A549 (cell line): ENCODE measurements at regions not wholly inside any gene's neighbourhood (a gene's known extent, or its start where the extent isn't known, plus 50 kb on each side); places are given as distances from the start of the nearest gene placed in this dataset.

Source experiments
- ATAC-seq, 2 experiments: fragments of 200-7000 bp in 1 of 2; fragments of >200 bp in 1 of 2; cut with Nextera tagmentation in 1 of 2; cut with Tn5 transposase in 1 of 2; 3 replicates each; pipeline versions ENCODE4 v1.8.0 to v1.9.1; 2018 to 2020; ENCODE audit warnings: mild to moderate bottlenecking in 1 of 2, moderate library complexity in 1 of 2
- CTCF ChIA-PET: fragments of 300-600 bp; sonication (Branson Sonifier 250); formaldehyde crosslinking; extraction: SDS; loops from one replicate; lab custom pipeline; 2021; ENCODE audit warnings: antibody characterized with exemption, inconsistent platforms; lab: Yijun Ruan, JAX
- POLR2A ChIA-PET: fragments of 350-600 bp; formaldehyde crosslinking; extraction: SDS; loops from one replicate; lab custom pipeline; 2021; ENCODE audit warnings: antibody characterized with exemption, inconsistent platforms; lab: Yijun Ruan, JAX
- DNase-seq, 2 experiments: peaks; one replicate each; pipeline versions ENCODE4 v3.0.0 to v3.0.0-alpha.2; 2011 to 2016; ENCODE audit warnings: low read depth in 1 of 2, low spot score in 1 of 2
- FAIRE-seq: peaks from 2 replicates; lab custom pipeline; 2011; peaks lifted over from hg19 to GRCh38; lab: Jason Lieb, UNC
- H3K27ac ChIP-seq, 2 experiments: fragments of >200 bp; sonication (Bioruptor Twin); formaldehyde crosslinking; 3 replicates each; pipeline ENCODE4 v1.5.1; 2016 to 2017
- H3K4me1 ChIP-seq: fragments of >200 bp; sonication (Bioruptor Twin); formaldehyde crosslinking; 3 replicates; pipeline ENCODE4 v1.6.1; 2016
- H3K4me2 ChIP-seq: fragments of >200 bp; sonication (Bioruptor Twin); formaldehyde crosslinking; 3 replicates; pipeline ENCODE4 v1.6.1; 2016
- H3K4me3 ChIP-seq: fragments of >200 bp; sonication (Bioruptor Twin); formaldehyde crosslinking; 3 replicates; pipeline ENCODE4 v1.5.1; 2016
- H3K9me3 ChIP-seq: fragments of >200 bp; sonication (Bioruptor Twin); formaldehyde crosslinking; 3 replicates; pipeline ENCODE4 v1.6.1; 2016
- CBX2 ChIP-seq: fragments of 200-600 bp; sonication (generic); IDR thresholded peaks from 2 replicates; pipeline ENCODE4 v1.6.1; 2016; ENCODE audit warnings: low read depth, mild to moderate bottlenecking, borderline replicate concordance
- EHF ChIP-seq: fragments of 250-450 bp; sonication (Bioruptor Pico); IDR thresholded peaks from 2 replicates; pipeline ENCODE4 v1.5.0; 2020; ENCODE audit warnings: mild to moderate bottlenecking
- EP300 ChIP-seq, 2 experiments: fragments of >200 bp; sonication (Bioruptor Twin); formaldehyde crosslinking; IDR thresholded peaks; 2 replicates in 1 of 2; 3 replicates in 1 of 2; pipeline ENCODE4 v1.6.1; 2016 to 2017
- FOXS1 ChIP-seq: fragments of 250-450 bp; sonication (Bioruptor Pico); IDR thresholded peaks from 2 replicates; pipeline ENCODE4 v1.5.0; 2020; ENCODE audit warnings: mild to moderate bottlenecking, moderate library complexity
- GATA3 ChIP-seq: IDR thresholded peaks from 2 replicates; pipeline ENCODE4 v1.6.1; 2012; ENCODE audit warnings: borderline replicate concordance
- HDAC2 ChIP-seq: fragments of 200-600 bp; sonication (generic); IDR thresholded peaks from 2 replicates; pipeline ENCODE4 v1.6.1; 2016
- HEYL ChIP-seq: fragments of 250-450 bp; sonication (Bioruptor Pico); IDR thresholded peaks from 2 replicates; pipeline ENCODE4 v1.8.0; 2021; ENCODE audit warnings: mild to moderate bottlenecking, moderate library complexity
- HOXB5 ChIP-seq: fragments of 250-450 bp; sonication (Bioruptor Pico); IDR thresholded peaks from 2 replicates; pipeline ENCODE4 v1.5.0; 2020; ENCODE audit warnings: mild to moderate bottlenecking, moderate library complexity
- KDM1A ChIP-seq: fragments of 200-600 bp; sonication (generic); IDR thresholded peaks from 2 replicates; pipeline ENCODE4 v1.6.1; 2016; ENCODE audit warnings: low read depth, mild to moderate bottlenecking
- MAFK ChIP-seq: fragments of 450-650 bp; IDR thresholded peaks from 2 replicates; pipeline ENCODE4 v1.6.1; 2014; ENCODE audit not compliant: partially characterized antibody
- NR3C1 ChIP-seq: fragments of >200 bp; sonication (Bioruptor Twin); formaldehyde crosslinking; IDR thresholded peaks from 3 replicates; pipeline ENCODE4 v1.6.1; 2017
- POLR2A ChIP-seq: IDR thresholded peaks from 2 replicates; pipeline ENCODE4 v1.6.1; 2012; ENCODE audit warnings: mild to moderate bottlenecking, low read length
- RCOR1 ChIP-seq: fragments of 150-350 bp; IDR thresholded peaks from 2 replicates; pipeline ENCODE4 v1.6.1; 2014; ENCODE audit warnings: antibody characterized with exemption, low read length, low read depth
- TFCP2L1 ChIP-seq: fragments of 250-450 bp; sonication (Bioruptor Pico); IDR thresholded peaks from 2 replicates; pipeline ENCODE4 v1.5.0; 2021; ENCODE audit warnings: mild to moderate bottlenecking
- TP53 ChIP-seq: fragments of 250-450 bp; sonication (Bioruptor Pico); IDR thresholded peaks from 2 replicates; pipeline ENCODE4 v1.5.0; 2021; ENCODE audit warnings: mild to moderate bottlenecking, moderate library complexity
- ZNF302 ChIP-seq: fragments of 250-450 bp; sonication (Bioruptor Pico); IDR thresholded peaks from 2 replicates; pipeline ENCODE4 v1.9.0; 2021; ENCODE audit warnings: inconsistent platforms, mild to moderate bottlenecking, moderate library complexity
- ZSCAN20 ChIP-seq: fragments of 250-450 bp; sonication (Bioruptor Pico); IDR thresholded peaks from 2 replicates; pipeline ENCODE4 v1.8.0; 2022; ENCODE audit warnings: mild to moderate bottlenecking, moderate library complexity
- WGBS: methylation state at CpG from one replicate; pipeline ENCODE4 v1.1.6; 2017; ENCODE audit errors: missing lambda C conversion rate; 5-methylcytosine and 5-hydroxymethylcytosine counted together
- TF ChIP-seq, protein P1 (sequence below): fragments of 200-600 bp; sonication (generic); IDR thresholded peaks from 2 replicates; pipeline ENCODE4 v1.6.1; 2016; ENCODE audit warnings: antibody characterized with exemption, mild to moderate bottlenecking, moderate library complexity

DNA sequence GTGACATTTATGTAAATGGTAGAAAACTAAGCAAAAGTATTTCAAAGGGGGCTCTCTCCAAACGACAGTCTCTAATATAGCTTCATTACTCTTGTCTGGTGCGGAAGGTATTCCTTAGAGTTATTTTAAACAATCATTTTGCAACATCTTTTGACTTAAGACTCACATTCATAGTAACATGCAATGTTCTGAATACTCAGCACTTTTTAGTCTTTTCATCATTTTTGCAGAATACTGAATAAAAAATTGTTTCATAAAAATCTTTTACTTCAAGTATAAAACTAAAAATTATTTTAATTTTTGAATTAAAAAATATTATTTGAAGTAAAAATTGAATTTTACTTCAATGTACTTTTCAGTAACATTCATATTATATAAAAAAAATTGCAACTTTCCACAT, 321.1 kb downstream of the PLK2 start:
- peaks cover 22% of the 10 kb centered on the region for H3K4me1 ChIP-seq
- H3K27ac ChIP-seq: no peak overlapping the region
- FAIRE-seq (no peak), ATAC-seq (no peak), DNase-seq (no peak)
- 91% methylated on average over 2 of the region's 2 CpGs for WGBS
- ChIA-PET CTCF (interaction anchor here (0.7 to 1.4 kb wide), 3 partner anchors 11 to 360 kb away, joined by 3 to 4 read pairs (median 3); no protein-coding TSS in a partner anchor), POLR2A (no interaction called here)
- H3K4me3 ChIP-seq: no peak overlapping the region
- TF ChIP-seq RCOR1 (no peak), MAFK (peak; percentile 42), NR3C1 (no peak), EHF (CRISPR knock-in tag) (no peak)
- TF ChIP-seq, protein P1, sequence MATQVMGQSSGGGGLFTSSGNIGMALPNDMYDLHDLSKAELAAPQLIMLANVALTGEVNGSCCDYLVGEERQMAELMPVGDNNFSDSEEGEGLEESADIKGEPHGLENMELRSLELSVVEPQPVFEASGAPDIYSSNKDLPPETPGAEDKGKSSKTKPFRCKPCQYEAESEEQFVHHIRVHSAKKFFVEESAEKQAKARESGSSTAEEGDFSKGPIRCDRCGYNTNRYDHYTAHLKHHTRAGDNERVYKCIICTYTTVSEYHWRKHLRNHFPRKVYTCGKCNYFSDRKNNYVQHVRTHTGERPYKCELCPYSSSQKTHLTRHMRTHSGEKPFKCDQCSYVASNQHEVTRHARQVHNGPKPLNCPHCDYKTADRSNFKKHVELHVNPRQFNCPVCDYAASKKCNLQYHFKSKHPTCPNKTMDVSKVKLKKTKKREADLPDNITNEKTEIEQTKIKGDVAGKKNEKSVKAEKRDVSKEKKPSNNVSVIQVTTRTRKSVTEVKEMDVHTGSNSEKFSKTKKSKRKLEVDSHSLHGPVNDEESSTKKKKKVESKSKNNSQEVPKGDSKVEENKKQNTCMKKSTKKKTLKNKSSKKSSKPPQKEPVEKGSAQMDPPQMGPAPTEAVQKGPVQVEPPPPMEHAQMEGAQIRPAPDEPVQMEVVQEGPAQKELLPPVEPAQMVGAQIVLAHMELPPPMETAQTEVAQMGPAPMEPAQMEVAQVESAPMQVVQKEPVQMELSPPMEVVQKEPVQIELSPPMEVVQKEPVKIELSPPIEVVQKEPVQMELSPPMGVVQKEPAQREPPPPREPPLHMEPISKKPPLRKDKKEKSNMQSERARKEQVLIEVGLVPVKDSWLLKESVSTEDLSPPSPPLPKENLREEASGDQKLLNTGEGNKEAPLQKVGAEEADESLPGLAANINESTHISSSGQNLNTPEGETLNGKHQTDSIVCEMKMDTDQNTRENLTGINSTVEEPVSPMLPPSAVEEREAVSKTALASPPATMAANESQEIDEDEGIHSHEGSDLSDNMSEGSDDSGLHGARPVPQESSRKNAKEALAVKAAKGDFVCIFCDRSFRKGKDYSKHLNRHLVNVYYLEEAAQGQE: no peak
- H3K4me2 ChIP-seq: no peak overlapping the region
- H3K9me3 ChIP-seq: no peaks in the 10 kb centered on the region

DNA sequence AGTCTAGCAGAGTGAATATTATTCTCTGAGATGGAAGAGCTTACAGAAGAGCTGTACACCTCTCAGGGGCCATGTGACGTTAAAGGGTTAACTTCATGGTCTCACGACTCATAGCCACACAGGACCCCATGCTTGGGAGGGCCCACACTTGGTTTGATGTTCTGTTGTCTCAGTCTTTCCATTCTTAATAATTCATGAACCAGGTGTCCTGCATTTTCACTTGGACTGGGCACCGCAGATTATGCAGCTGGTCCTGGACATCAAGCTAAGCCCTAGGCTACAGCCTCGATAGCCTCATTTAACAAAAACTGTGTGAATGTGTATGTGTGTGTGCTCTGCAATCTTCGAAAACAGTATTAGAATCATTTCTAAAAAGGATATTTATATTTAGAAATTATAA, 323.5 kb downstream of the PLK2 start:
- 85% methylated on average over 5 of the region's 5 CpGs for WGBS
- DNase-seq (no peak), FAIRE-seq (no peak), ATAC-seq (no peak)
- no peak overlapping the region for H3K4me2 ChIP-seq
- TF ChIP-seq ZNF302 (CRISPR knock-in tag): no peak
- TF ChIP-seq HEYL: no peak
- TF ChIP-seq TP53: no peak
- TF ChIP-seq EP300 (IDR thresholded peaks at IDR 0.05): no peak
- no peak for TF ChIP-seq HOXB5 (CRISPR knock-in tag)
- no peak for TF ChIP-seq GATA3
- TF ChIP-seq CBX2: no peak
- no peak for TF ChIP-seq POLR2A
- no peak for TF ChIP-seq HDAC2
- TF ChIP-seq MAFK: no peak
- no peak for TF ChIP-seq KDM1A
- TF ChIP-seq FOXS1 (CRISPR knock-in tag): no peak
- TF ChIP-seq TFCP2L1 (CRISPR knock-in tag): no peak
- peak overlapping the region in 1 of 2 experiments; percentile 86; a peak in 3 of 6 replicates for H3K27ac ChIP-seq
- peaks cover 45% of the 10 kb centered on the region for H3K4me1 ChIP-seq
- H3K9me3 ChIP-seq: no peaks in the 10 kb centered on the region
- ChIA-PET CTCF (interaction anchor here (1.4 kb wide), 1 partner anchor 247 kb away, joined by 3 read pairs; no protein-coding TSS in a partner anchor), POLR2A (interaction anchor here (0.7 kb wide), 1 partner anchor 11 kb away, joined by 3 read pairs; no protein-coding TSS in a partner anchor)
- no peak overlapping the region for H3K4me3 ChIP-seq

DNA sequence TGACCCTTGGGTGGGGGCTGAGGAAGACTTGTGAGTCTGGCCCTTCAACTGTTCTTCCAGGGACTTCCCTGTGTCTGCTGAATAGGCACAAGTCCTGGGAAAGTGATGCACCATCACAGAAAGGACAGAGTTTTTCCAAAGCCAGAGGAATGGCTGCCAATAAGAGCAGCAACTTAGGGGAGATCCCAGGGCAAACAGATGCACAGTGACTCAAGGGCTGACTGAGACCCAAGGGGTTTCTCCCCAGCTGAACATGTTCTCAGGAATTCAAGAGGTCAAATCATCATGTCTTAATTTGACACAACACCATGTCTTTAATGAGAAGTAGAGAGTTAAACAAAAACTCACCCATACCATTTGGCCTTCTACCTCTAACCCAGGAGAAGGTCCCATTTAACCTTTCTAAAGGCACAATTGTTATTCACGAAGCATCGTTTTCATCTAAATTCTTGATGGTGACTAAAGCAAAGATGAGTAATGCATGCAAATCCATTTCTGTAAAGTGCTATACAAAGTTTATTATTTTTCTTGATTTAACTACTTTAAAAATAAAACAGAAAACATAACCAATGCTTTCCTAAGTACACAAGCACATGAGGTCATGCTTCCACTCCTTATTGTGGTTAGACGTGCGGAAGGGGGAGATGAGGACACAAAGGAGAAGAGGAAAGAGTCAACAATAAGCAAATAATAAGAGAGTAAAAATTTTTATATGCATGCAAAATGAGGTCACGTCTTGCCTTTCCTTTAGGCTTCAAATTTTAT, 324.1 kb downstream of the PLK2 start:
- Histone ChIP-seq H3K4me3 (no peak overlapping the region), H3K4me2 (no peak overlapping the region; the same call in 2 of the 3 replicates), H3K9me3 (no peaks in the 10 kb centered on the region), H3K4me1 (peaks cover 51% of the 10 kb centered on the region), H3K27ac (peak overlapping the region; percentile 60 to 86; a peak in 5 of 6 replicates)
- POLR2A ChIA-PET: interaction anchor here (0.7 kb wide), 1 partner anchor 10 kb away, joined by 3 read pairs; no protein-coding TSS in a partner anchor
- 72% methylated on average over 5 of the region's 5 CpGs for WGBS
- CTCF ChIA-PET: interaction anchor here (1.4 kb wide), 1 partner anchor 246 kb away, joined by 3 read pairs; no protein-coding TSS in a partner anchor
- TF ChIP-seq ZSCAN20 (CRISPR knock-in tag): no peak
- peak; percentile 12 for TF ChIP-seq MAFK
- FAIRE-seq: no peak
- no peak for ATAC-seq
- DNase-seq: no peak
